Activated T-helper 1 cell treated with anti-CD3 and anti-CD28 coated beads, Interleukin-12 subunit alpha, Interleukin-12 subunit beta, Interleukin-2, Interleukin-4 antibody, amounts not matched to agents 30 ng/mL and 10 ng/mL and 1 ng/mL, durations not matched to agents 14 hours and 24 hours and 36 hours (primary cell): ENCODE measurements at regions not wholly inside any gene's neighbourhood (a gene's known extent, or its start where the extent isn't known, plus 50 kb on each side); places are given as distances from the start of the nearest gene placed in this dataset.
"Not testable (repeated sequence)": the region's sequence is repeated elsewhere in the genome, so short reads cannot be mapped to it uniquely, and the experiment has no call there.

ENCODE experiments used
- DNase-seq: peaks from one replicate; pipeline ENCODE4 v3.0.0; 2021; ENCODE audit warnings: low spot score
- H3K27ac Mint-ChIP-seq: one replicate; pipeline ENCODE4 v1.8.0; 2021; ENCODE audit warnings: mild to moderate bottlenecking, mixed read lengths
- H3K27me3 Mint-ChIP-seq: one replicate; pipeline ENCODE4 v1.8.0; 2022; ENCODE audit warnings: mild to moderate bottlenecking, moderate library complexity, mixed read lengths; ENCODE audit not compliant: insufficient read depth
- H3K36me3 Mint-ChIP-seq: one replicate; pipeline ENCODE4 v1.8.0; 2021; ENCODE audit warnings: low read depth, mixed read lengths
- H3K4me1 Mint-ChIP-seq: one replicate; pipeline ENCODE4 v1.8.0; 2021; ENCODE audit warnings: low read depth, mixed read lengths
- H3K4me3 Mint-ChIP-seq: one replicate; pipeline ENCODE4 v1.8.0; 2021; ENCODE audit warnings: mild to moderate bottlenecking, moderate library complexity, mixed read lengths
- H3K9me3 Mint-ChIP-seq: one replicate; pipeline ENCODE4 v1.8.0; 2021; ENCODE audit warnings: mixed read lengths
- intact Hi-C: fragments of 100-400 bp; cut with micrococcal nuclease; formaldehyde crosslinking; loops from one replicate; pipeline ENCODE4 v1.15.1; 2024

DNA sequence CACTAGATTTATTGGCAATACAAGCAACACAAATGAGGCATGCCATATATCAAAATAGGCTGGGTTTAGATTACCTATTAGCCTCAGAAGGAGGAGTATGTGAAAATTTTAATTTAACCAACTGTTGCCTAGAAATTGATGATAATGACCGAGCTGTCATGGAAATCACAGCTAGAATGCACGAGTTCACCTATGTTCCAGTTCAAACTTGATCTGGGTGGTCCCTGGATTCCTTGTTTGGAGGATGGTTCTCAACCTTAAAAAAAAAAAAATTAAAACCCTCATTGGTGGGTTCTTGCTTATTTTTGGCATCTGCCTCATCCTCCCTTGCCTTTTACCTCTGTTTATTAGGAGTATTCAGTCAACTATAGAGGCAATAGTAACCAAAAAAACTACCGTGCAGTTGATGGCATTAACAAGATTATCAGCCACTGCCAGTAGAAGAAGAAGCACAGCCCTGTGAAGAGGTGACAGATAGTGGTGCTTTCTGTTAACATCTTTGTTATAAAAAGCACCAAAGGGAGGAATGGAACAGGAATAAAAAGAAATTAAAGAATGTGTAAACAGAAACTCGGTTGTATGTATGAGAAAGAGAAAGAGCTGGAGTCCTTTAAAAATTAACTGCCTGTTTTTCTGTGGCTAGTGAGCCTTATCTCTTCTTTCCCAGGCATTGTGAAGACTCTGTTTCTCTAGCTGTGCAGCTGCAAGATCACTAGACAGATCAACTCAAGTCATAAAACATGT is 106.4 kb downstream of the ZNF429 start:
- no peaks in the 10 kb centered on the region for H3K27me3 Mint-ChIP-seq
- H3K36me3 Mint-ChIP-seq = no peaks in the 10 kb centered on the region
- no peaks in the 10 kb centered on the region for H3K4me1 Mint-ChIP-seq
- intact Hi-C loops = no loop called here
- H3K27ac Mint-ChIP-seq = no peak overlapping the region
- no peak for DNase-seq
- H3K9me3 Mint-ChIP-seq = peaks cover 47% of the 10 kb centered on the region
- H3K4me3 Mint-ChIP-seq = no peak overlapping the region

DNA sequence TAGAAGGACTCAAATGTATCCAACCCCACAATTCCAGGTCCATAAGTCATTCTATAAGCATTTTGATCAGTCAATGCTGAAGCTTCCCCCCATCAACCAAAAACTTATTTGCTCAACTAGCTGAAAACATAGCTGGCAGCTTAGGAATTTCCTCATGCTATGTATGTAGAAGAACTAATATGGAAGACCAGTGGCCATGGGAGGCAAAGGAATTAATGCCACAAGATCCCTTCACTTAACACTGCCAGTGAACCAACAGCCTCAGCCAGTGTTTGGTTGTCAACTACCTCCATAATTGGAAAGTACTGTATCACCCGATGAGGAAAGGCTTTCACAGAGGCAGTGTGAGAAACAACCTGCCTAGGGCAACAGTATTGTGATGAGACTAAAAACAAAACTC is 105.4 kb downstream of the ZNF429 start:
- no peak overlapping the region for H3K27ac Mint-ChIP-seq
- intact Hi-C loops = no loop called here
- no peaks in the 10 kb centered on the region for H3K36me3 Mint-ChIP-seq
- no peaks in the 10 kb centered on the region for H3K4me1 Mint-ChIP-seq
- no peak for DNase-seq
- peaks cover 47% of the 10 kb centered on the region for H3K9me3 Mint-ChIP-seq
- no peaks in the 10 kb centered on the region for H3K27me3 Mint-ChIP-seq
- no peak overlapping the region for H3K4me3 Mint-ChIP-seq

DNA sequence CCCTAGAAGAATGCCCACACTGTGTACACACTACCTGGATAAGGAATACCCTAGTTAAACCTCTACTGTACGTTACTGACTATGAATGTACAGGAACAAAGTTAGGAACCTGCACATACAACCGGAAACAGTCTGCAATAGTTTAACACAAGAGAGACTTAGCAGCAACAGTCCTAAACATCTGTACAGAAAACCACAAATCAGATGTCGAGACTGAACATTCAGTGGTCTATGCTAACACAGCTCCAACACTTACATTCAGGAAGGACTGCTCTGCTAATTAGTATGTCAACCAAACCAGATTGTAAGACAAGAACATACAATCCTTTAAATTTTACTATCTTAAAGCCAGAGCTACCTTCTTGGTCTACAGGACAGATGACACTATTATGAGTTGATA is 104.9 kb downstream of the ZNF429 start:
- Mint-ChIP-seq H3K27ac (no peak overlapping the region), H3K27me3 (no peaks in the 10 kb centered on the region), H3K9me3 (peaks cover 46% of the 10 kb centered on the region), H3K4me3 (no peak overlapping the region), H3K4me1 (no peaks in the 10 kb centered on the region), H3K36me3 (no peaks in the 10 kb centered on the region)
- intact Hi-C loops = no loop called here
- no peak for DNase-seq

DNA sequence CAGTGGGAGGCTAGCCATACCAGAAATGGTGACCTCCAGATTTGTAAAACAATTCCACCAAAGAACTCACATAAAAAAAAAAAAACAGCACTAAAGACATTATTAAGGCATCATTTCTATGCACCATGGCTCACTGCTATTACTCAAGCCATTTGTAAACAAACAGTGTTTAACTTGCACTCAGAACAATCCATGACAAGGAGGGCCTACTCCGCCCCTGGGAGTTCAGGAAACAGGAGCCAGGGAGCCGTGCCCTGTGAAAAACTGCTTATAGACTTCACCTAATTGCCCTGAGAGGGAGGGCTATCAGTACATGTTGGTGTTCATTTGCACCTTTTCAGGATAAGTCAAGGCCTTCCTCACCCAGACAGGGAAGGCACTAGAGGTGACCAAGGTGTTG is 103.2 kb downstream of the ZNF429 start:
- peaks cover 39% of the 10 kb centered on the region for H3K9me3 Mint-ChIP-seq
- no peak overlapping the region for H3K27ac Mint-ChIP-seq
- no peaks in the 10 kb centered on the region for H3K27me3 Mint-ChIP-seq
- H3K4me3 Mint-ChIP-seq = no peak overlapping the region
- no peak for DNase-seq
- no peaks in the 10 kb centered on the region for H3K36me3 Mint-ChIP-seq
- peaks cover 17% of the 10 kb centered on the region for H3K4me1 Mint-ChIP-seq
- intact Hi-C loops = no loop called here

DNA sequence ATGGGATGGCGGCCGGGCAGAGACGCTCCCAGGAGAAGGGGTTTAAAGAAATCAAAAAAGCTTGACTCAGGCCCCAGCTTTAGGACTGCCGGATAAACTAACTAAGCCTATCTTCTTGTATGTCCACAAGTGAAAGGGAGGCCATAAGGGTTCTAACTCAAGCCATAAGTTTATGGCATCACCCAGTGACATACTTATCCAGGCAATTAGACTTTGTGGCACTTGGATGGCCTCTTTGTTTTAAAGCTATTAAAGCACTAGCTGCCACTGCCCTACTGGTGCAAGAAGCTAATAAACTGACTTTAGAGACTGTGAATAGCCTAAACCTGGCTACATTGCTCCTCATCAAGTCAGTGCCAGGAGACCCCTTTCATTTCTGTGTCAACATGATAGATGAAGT is 102.0 kb downstream of the ZNF429 start:
- intact Hi-C loops = no loop called here
- DNase-seq = no peak
- Mint-ChIP-seq H3K4me3 (no peak overlapping the region), H3K27me3 (no peaks in the 10 kb centered on the region), H3K9me3 (peaks cover 31% of the 10 kb centered on the region), H3K36me3 (no peaks in the 10 kb centered on the region), H3K27ac (no peak overlapping the region), H3K4me1 (peaks cover 19% of the 10 kb centered on the region)

DNA sequence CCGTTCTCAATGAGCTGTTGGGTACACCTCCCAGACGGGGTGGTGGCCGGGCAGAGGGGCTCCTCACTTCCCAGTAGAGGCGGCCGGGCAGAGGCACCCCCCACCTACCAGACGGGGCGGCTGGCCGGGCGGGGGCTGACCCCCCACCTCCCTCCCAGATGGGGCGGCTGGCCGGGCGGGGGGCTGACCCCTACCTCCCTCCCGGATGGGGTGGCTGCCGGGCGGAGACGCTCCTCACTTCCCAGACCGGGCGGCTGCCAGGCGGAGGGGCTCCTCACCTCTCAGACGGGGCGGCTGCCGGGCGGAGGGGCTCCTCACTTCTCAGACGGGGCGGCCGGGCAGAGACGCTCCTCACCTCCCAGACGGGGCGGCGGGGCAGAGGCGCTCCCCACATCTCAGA is 101.6 kb downstream of the ZNF429 start:
- H3K27me3 Mint-ChIP-seq, DNase-seq, H3K27ac Mint-ChIP-seq, H3K36me3 Mint-ChIP-seq, H3K4me3 Mint-ChIP-seq, intact Hi-C loops: not testable (repeated sequence)
- peaks cover 26% of the 10 kb centered on the region for H3K9me3 Mint-ChIP-seq
- peaks cover 19% of the 10 kb centered on the region for H3K4me1 Mint-ChIP-seq

DNA sequence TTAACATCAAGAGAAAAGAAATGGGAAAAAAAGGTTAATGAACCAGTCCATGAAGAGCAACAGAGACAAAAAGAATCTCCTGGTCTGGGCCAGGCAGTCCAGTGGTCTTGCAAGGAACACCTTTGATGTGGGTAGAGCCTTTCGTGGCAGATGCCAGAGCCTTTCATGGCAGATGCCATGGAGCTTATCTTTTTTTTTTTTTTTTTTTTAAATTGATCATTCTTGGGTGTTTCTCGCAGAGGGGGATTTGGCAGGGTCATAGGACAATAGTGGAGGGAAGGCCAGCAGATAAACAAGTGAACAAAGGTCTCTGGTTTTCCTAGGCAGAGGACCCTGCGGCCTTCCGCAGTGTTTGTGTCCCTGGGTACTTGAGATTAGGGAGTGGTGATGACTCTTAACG is 100.9 kb downstream of the ZNF429 start:
- intact Hi-C loops, H3K4me3 Mint-ChIP-seq, H3K27ac Mint-ChIP-seq: not testable (repeated sequence)

DNA sequence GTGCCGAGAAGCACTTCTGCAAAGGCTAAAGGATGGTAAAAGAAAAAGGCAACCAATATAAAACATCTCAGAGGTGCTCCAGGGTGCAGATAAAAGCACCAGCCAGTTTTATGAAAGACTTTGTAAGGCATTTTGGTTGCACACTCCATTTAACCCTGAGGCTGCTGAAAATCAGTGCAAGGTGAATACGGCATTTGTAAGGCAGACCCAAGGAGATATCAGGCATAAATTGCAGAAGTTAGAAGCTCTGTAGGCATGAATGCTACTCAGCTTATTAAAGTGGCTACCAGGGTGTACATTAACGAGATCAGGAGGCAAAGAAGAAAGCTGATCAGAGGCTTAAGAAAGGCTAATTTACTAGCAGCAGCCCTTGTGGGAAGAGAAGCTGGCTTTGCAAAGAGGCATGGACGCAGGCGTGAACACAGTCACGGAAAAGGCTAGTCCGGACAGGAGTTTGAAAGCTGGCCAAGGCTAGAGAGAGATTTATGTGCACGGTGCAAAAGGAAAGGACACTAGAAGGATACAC is 99.6 kb downstream of the ZNF429 start:
- no peak overlapping the region for H3K27ac Mint-ChIP-seq

More for the DNA sequence above, 100.9 kb downstream of the ZNF429 start:
- Mint-ChIP-seq H3K4me1 (peaks cover 19% of the 10 kb centered on the region), H3K9me3 (peaks cover 22% of the 10 kb centered on the region)
- H3K36me3 Mint-ChIP-seq, H3K27me3 Mint-ChIP-seq, DNase-seq: not testable (repeated sequence)

More for the DNA sequence above, 99.6 kb downstream of the ZNF429 start:
- DNase-seq = no peak
- no peaks in the 10 kb centered on the region for H3K27me3 Mint-ChIP-seq
- H3K9me3 Mint-ChIP-seq = peaks cover 15% of the 10 kb centered on the region
- H3K4me3 Mint-ChIP-seq = peak overlapping the region; percentile 75
- H3K4me1 Mint-ChIP-seq = peaks cover 19% of the 10 kb centered on the region
- H3K36me3 Mint-ChIP-seq = no peaks in the 10 kb centered on the region
- intact Hi-C loops = no loop called here
